ENCODE measurements at regions not wholly inside any gene's neighbourhood (a gene's known extent, or its start where the extent isn't known, plus 50 kb on each side); places are given as distances from the start of the nearest gene placed in this dataset.

DNA sequence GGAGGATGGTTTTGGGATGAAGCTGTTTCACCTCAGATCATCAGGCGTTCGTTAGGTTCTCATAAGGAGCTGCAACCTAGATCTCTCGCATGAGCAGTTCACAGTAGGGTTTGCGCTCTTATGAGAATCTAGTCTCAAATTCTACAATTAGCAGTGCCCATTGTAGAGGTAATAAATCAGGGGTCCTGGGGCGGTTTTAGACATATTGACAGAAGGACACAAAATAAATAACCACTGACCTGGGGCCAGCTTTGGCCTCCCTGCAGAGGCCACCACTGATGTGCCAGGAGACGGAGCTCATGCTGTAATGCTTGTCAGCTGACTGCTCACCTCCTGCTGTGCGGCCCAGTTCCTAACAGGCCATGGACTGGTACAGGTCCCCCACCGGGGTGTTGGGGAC lies 67.6 kb upstream of the SPATA31D4 start:
- no peak for TF ChIP-seq TCF12 (IDR thresholded peaks at IDR 0.05)
- no peak for TF ChIP-seq CHD2 (IDR thresholded peaks at IDR 0.05; ENCODE audit: low read length, partially characterized antibody)
- TF ChIP-seq JUND (IDR thresholded peaks at IDR 0.05) = no peak
- TF ChIP-seq, protein P1, sequence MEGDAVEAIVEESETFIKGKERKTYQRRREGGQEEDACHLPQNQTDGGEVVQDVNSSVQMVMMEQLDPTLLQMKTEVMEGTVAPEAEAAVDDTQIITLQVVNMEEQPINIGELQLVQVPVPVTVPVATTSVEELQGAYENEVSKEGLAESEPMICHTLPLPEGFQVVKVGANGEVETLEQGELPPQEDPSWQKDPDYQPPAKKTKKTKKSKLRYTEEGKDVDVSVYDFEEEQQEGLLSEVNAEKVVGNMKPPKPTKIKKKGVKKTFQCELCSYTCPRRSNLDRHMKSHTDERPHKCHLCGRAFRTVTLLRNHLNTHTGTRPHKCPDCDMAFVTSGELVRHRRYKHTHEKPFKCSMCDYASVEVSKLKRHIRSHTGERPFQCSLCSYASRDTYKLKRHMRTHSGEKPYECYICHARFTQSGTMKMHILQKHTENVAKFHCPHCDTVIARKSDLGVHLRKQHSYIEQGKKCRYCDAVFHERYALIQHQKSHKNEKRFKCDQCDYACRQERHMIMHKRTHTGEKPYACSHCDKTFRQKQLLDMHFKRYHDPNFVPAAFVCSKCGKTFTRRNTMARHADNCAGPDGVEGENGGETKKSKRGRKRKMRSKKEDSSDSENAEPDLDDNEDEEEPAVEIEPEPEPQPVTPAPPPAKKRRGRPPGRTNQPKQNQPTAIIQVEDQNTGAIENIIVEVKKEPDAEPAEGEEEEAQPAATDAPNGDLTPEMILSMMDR (IDR thresholded peaks at IDR 0.05) = no peak
- TF ChIP-seq, protein P2, sequence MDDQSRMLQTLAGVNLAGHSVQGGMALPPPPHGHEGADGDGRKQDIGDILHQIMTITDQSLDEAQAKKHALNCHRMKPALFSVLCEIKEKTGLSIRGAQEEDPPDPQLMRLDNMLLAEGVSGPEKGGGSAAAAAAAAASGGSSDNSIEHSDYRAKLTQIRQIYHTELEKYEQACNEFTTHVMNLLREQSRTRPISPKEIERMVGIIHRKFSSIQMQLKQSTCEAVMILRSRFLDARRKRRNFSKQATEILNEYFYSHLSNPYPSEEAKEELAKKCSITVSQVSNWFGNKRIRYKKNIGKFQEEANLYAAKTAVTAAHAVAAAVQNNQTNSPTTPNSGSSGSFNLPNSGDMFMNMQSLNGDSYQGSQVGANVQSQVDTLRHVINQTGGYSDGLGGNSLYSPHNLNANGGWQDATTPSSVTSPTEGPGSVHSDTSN (IDR thresholded peaks at IDR 0.05) = no peak
- TF ChIP-seq EP300 (IDR thresholded peaks at IDR 0.05; ENCODE audit: borderline replicate concordance in 1 of 2, low read depth in 1 of 2, low read length in 1 of 2) = no peak
- TF ChIP-seq TAF1 (IDR thresholded peaks at IDR 0.05; ENCODE audit: borderline replicate concordance, low read depth, low read length) = no peak
- TF ChIP-seq POLR2AphosphoS5 (IDR thresholded peaks at IDR 0.05; ENCODE audit: low read depth, low read length) = no peak
- TF ChIP-seq RCOR1 (IDR thresholded peaks at IDR 0.05; ENCODE audit: low read length) = no peak
- no peak for TF ChIP-seq SMC3 (IDR thresholded peaks at IDR 0.05; ENCODE audit: low read depth, low read length)
- TF ChIP-seq, protein P3, sequence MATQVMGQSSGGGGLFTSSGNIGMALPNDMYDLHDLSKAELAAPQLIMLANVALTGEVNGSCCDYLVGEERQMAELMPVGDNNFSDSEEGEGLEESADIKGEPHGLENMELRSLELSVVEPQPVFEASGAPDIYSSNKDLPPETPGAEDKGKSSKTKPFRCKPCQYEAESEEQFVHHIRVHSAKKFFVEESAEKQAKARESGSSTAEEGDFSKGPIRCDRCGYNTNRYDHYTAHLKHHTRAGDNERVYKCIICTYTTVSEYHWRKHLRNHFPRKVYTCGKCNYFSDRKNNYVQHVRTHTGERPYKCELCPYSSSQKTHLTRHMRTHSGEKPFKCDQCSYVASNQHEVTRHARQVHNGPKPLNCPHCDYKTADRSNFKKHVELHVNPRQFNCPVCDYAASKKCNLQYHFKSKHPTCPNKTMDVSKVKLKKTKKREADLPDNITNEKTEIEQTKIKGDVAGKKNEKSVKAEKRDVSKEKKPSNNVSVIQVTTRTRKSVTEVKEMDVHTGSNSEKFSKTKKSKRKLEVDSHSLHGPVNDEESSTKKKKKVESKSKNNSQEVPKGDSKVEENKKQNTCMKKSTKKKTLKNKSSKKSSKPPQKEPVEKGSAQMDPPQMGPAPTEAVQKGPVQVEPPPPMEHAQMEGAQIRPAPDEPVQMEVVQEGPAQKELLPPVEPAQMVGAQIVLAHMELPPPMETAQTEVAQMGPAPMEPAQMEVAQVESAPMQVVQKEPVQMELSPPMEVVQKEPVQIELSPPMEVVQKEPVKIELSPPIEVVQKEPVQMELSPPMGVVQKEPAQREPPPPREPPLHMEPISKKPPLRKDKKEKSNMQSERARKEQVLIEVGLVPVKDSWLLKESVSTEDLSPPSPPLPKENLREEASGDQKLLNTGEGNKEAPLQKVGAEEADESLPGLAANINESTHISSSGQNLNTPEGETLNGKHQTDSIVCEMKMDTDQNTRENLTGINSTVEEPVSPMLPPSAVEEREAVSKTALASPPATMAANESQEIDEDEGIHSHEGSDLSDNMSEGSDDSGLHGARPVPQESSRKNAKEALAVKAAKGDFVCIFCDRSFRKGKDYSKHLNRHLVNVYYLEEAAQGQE (IDR thresholded peaks at IDR 0.05; ENCODE audit: low read depth, low read length) = no peak
- TF ChIP-seq RAD21 (IDR thresholded peaks at IDR 0.05; ENCODE audit: low read length) = no peak
